HG03565 (cell line): ENCODE measurements at regions not wholly inside any gene's neighbourhood (a gene's known extent, or its start where the extent isn't known, plus 50 kb on each side); places are given as distances from the start of the nearest gene placed in this dataset.
A peak's percentile ranks its signal among the peaks of the same experiment; 100 is the strongest.

Experiments
- ATAC-seq: cut with Tn5 transposase; IDR thresholded peaks from one replicate; pipeline ENCODE4 v1.9.1; 2021; ENCODE audit warnings: mild to moderate bottlenecking, moderate library complexity; ENCODE audit not compliant: unreplicated experiment

DNA sequence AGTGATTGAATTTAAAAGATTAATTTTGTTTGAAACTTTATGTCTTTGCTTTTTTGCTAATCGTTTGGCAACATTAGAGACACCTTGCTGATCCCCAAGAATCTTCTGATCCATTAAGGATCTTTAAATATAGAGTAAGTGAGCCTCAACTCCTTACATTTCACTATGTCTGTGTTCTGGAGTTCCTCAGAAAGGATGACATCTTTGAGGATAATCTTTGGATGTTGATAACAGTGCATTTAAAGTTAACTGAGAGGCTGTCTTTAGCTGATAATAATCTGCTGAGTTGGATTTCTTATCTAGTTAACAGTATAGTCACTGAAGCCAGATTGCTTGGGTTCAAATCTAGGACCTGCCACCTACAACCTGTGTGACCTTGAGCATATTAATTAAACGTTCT lies 221.6 kb upstream of the EMCN start:
- ATAC-seq, result no peak

DNA sequence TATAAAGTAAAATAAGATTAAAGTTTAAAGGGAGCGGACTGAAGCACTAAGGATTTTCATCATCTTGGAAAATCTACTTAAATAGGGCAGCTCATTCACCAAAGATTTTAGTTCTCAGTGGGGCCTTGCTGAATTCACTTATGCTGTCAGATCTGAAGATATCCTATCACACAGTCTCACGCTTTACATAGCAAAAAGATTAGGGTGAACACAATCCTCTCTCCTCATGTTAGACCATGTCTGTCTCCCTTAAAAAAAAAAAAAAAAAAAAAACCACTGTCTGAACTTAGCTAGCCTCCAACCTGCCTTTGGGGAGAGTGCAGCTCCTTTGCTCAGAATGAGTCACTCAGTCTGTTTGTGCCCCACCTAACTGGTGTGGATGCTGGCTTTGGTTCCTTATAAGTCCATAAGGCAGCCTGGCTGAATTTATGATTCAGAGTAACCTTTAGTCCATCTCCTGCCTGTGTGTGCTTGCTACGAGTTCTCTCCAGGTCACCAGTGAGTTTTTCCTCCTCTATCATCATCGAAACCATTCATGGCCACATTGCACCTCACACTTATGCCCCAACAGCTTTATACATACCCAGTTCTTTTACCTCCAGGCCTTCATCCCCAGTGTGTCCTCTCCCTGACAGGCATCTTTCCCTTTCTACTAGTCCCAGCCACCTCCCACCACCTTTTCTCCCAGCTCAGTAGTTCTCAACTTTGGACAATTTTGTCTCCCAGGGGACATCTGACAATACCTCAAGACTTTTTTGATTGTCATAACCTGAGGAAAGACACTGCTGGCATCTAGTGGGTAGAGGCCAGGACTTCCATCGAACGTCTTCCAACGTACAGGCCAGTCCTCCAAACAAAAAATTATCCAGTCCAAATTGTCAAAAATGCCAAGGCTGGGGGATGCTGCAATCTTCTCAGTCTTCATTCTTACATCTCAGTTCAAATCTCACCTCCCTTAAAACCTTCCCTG lies 220.7 kb upstream of the EMCN start:
- ATAC-seq, result no peak

GRCh38 chr4:100736641-100737451 lies 219.0 kb upstream of the EMCN start:
- ATAC-seq, result no peak

GRCh38 chr4:100728861-100729260 lies 211.0 kb upstream of the EMCN start:
- no peak for ATAC-seq

GRCh38 chr4:100722866-100723459 lies 205.1 kb upstream of the EMCN start:
- peak; percentile 57 for ATAC-seq

GRCh38 chr4:100722133-100722532 lies 204.3 kb upstream of the EMCN start:
- no peak for ATAC-seq

GRCh38 chr4:100721490-100721889 lies 203.7 kb upstream of the EMCN start:
- no peak for ATAC-seq

- ATAC-seq, result no peak
Observed at GRCh38 chr4:100721077-100721476, 203.3 kb upstream of the EMCN start.

DNA sequence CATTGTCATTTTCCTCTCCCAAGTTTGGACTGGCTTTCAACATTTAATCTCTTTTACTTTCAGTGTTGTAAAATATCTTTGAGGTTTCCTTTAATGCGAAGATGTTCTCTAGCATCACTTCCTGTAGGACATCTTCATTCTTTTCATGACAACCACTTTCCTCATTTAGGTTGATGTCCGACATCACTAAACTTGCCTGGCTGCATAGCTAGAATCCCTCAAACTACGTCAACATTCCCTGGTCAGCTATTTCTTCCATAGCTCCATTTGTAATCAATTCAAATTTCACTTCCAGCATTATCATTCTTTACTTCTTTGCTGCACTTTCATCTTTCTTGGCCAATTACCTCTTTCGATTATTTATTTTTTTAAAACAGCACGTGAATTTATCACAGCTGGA lies 198.6 kb upstream of the EMCN start:
- no peak for ATAC-seq

DNA sequence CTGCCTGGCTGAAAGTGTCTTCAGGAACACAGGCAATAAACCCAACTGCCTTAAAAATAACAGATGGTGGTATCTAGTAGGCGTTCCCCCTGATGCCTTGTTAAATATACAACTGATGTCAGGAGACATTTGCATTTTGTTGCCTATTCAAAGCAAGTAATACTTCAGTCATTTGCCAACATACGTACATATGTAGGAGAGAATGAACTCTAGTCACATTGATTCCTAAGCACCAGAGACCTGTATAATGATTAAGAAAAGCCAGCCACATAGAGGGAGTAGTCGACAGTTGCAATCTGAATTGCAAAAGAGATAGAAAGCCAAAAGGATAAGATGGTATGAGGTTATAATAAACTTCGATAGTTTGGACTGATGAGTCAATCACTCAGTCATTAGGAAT lies 191.0 kb upstream of the EMCN start:
- no peak for ATAC-seq

DNA sequence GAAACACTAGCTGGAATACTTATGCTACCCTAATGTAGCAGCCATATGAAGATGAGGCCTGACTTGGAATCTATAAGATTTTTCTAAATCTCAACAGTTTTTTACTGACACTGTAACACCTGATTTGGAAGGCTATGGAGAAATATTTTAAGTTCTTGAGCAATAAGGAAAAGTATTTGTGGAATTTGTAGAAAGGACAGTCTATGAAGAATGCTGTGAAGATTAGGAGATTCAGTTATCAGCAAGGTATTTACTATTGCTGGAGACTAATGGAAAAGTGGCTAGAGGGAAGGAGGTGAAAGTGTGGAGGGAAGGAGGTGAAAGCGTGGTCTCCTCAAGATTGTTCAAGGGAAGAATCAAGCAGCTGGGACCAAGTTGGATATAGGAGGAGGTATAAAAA lies 190.0 kb upstream of the EMCN start:
- ATAC-seq, result no peak

GRCh38 chr4:100696531-100696930 lies 178.7 kb upstream of the EMCN start:
- no peak for ATAC-seq

- ATAC-seq, result no peak
Observed at GRCh38 chr4:100695871-100696270, 178.0 kb upstream of the EMCN start.

DNA sequence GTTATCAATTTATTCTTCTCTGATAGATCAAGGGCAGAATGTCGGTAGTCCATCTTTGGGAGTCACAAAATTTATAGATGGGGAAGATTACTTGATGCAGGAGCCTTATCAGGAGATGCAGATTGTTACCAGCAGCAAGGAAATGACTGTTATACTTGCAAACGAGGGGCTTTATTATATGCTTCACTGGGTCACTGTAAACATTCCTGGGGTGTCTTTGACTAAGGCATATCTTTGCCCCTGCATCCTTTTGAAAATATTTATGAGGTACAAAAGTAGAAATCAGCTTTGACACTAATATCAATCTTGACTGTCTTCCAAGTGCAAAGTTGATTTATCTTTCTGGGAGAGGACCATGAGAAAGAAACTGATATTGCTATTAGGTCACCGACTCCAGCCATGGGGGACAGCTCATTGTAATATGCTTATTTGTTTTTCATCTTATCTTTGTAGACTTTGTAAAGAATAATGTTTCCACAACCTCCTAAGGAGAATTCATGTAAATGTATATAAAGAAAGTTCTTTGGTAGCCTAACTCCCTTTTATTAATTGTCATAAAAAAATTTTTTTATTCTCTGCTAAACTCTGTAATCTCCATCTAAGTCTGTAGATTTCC lies 177.3 kb upstream of the EMCN start:
- ATAC-seq, result no peak

DNA sequence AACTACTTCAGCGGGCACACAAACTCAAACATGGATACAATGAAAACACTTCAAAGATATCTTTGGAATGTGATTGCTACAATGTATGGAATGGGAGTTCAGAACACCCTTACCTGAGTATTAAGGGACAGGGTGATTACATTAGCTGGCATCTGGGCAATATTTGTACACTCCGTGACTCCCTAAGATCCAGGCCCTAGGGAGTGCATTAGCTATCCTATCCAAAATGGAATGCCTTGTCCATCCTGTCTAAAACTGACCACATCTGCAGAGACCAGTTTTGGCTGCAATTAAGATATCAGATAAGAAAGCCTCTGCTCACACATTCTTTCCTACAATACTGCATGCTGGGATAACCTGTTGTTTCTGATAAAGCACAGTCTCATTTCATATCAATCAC lies 176.6 kb upstream of the EMCN start:
- ATAC-seq, result no peak

DNA sequence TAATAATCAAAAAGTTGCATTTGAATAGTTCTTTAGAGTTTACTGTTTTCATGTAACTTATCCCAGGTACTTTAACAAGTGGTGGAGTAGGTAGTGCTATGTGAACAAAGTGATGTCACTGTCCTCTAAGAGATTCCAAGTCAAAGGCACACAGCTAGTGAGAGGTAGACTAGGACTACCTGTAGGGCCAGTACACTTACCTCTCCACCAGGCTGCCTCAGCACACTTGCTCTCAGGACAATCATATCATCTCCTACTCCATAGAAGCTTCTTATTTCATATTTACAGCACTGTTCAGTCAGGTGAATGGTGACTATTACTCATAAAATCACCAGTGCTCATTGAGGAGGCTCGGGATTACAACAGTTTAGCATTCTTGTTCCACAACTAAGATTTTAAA lies 173.0 kb upstream of the EMCN start:
- no peak for ATAC-seq

DNA sequence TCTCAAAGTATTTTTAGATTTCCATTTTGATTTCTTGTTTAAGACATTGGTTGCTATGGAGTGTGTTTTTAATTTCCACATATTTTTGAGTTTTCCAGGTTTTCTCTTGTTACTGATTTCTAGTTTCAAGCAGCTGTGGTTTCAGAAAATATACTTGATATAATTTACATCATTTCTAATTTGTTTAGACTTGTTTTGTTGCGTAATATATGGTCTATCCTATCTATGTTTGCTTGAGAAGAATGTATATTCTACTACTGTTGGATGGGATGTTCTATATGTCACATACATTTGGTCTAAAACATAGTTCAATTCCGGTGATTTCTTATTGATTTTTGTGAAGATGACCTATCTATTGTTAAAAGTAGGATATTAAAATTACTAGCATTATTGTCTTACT lies 170.5 kb upstream of the EMCN start:
- no peak for ATAC-seq

DNA sequence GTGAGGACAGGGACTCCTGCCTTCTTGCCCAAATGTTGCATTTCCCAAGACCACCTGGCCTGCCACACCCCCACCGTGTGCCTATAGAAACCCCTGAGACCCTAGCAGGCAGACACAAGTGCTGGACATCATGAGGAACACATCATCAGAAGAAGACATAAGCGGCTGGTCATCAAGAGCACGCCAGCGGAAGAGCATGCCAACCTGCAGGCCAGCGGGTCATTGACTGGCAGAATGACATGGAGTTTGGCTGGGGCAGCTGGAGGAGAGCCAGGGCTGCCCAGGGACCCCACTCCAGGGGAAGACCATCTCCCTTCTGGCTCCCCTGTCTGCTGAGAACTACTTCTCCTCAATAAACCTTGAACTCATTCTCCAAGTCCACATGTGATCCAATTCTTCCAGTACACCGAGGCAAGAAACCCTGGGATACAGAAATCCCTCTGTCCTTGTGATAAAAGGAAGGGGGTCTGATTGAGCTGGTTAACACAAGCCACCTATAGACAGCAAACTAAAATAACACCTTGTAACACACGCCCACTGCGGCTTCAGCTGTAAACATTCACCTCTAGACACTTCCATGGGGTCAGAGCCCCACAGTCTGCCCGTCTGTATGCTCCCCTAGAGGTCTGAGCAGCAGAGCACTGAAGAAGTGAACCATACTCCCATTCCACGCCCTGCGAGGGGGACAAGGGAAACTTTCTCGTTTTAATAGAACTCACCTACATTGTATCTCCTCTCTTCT lies 164.8 kb upstream of the EMCN start:
- ATAC-seq, result no peak

DNA sequence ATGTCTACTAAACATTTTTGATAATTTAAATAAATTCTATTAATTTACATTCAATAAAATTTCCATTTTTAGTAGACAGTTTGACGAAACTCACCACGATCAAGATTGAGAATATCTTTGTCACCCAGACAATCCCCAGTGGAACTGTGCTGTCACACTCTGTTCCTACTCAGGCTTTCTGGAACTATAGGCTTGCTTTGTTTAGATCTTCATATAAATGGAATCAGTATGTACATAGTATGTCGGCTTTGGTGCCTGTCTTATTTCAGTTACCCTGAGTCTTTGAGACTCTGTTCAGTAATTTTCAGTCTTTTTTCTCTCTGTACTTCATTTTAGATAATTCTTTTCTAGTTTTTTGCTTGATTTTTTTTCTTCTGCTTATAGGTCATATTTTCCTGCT lies 163.5 kb upstream of the EMCN start:
- no peak for ATAC-seq

GRCh38 chr4:100679926-100680325 lies 162.1 kb upstream of the EMCN start:
- no peak for ATAC-seq
